Colonic mucosa (tissue), 4 donors: ENCODE measurements at regions not wholly inside any gene's neighbourhood (a gene's known extent, or its start where the extent isn't known, plus 50 kb on each side); places are given as distances from the start of the nearest gene placed in this dataset.

Source experiments
- DNase-seq: peaks from one replicate; pipeline ENCODE4 v3.0.0-alpha.2; 2020
- H3K27ac ChIP-seq: fragments of 200-600 bp; one replicate; pipeline ENCODE4 v1.8.0; 2021
- H3K27me3 ChIP-seq: fragments of 200-600 bp; one replicate; pipeline ENCODE4 v1.8.0; 2021
- H3K36me3 ChIP-seq: fragments of 200-600 bp; one replicate; pipeline ENCODE4 v1.8.0; 2021
- H3K4me1 ChIP-seq: fragments of 200-600 bp; one replicate; pipeline ENCODE4 v1.8.0; 2021; ENCODE audit warnings: mild to moderate bottlenecking
- H3K4me3 ChIP-seq: fragments of 200-600 bp; one replicate; pipeline ENCODE4 v1.8.0; 2021
- H3K9ac ChIP-seq, 2 donors: one replicate each; pipeline ENCODE4 v1.7.0; 2013; ENCODE audit warnings: control low read depth in 2 of 2, low read depth in 2 of 2, low read length in 2 of 2
- H3K9me3 ChIP-seq: fragments of 200-600 bp; one replicate; pipeline ENCODE4 v1.8.0; 2021
- CTCF ChIP-seq: fragments of 200-600 bp; IDR thresholded peaks from one replicate; pipeline ENCODE4 v1.8.0; 2022; ENCODE audit warnings: antibody characterized with exemption, mild to moderate bottlenecking
- intact Hi-C: fragments of 100-400 bp; cut with DNase I; formaldehyde crosslinking; loops from one replicate; pipeline ENCODE4 v1.14.1; 2022
- donor health status: healthy.
- donor health status: DM: no; HTN: no; CAD: no.
- donor health status: DM: no; HTN: no; CAD: no.

- Histone ChIP-seq H3K9me3 (no peaks in the 10 kb centered on the region), H3K36me3 (no peaks in the 10 kb centered on the region), H3K9ac (no peak overlapping the region), H3K27me3 (no peaks in the 10 kb centered on the region), H3K27ac (no peak overlapping the region), H3K4me3 (no peak overlapping the region), H3K4me1 (no peaks in the 10 kb centered on the region)
- TF ChIP-seq CTCF = no peak
- intact Hi-C loops = no loop called here
- DNase-seq = no peak
Observed at GRCh38 chr17:74015990-74016389, 187.5 kb upstream of the RPL38 start.

GRCh38 chr17:74016461-74016860, 187.0 kb upstream of the RPL38 start:
- Histone ChIP-seq H3K27ac (no peak overlapping the region), H3K36me3 (no peaks in the 10 kb centered on the region), H3K4me3 (no peak overlapping the region), H3K27me3 (no peaks in the 10 kb centered on the region), H3K9ac (no peak overlapping the region), H3K4me1 (no peaks in the 10 kb centered on the region), H3K9me3 (no peaks in the 10 kb centered on the region)
- intact Hi-C loops = no loop called here
- no peak for TF ChIP-seq CTCF
- no peak for DNase-seq

GRCh38 chr17:74017466-74017865, 186.0 kb upstream of the RPL38 start:
- H3K9ac ChIP-seq = no peak overlapping the region
- DNase-seq = no peak
- intact Hi-C loops = no loop called here
- H3K27ac ChIP-seq = no peak overlapping the region
- TF ChIP-seq CTCF = no peak
- H3K4me1 ChIP-seq = no peaks in the 10 kb centered on the region
- H3K27me3 ChIP-seq = no peaks in the 10 kb centered on the region
- H3K9me3 ChIP-seq = no peaks in the 10 kb centered on the region
- no peaks in the 10 kb centered on the region for H3K36me3 ChIP-seq
- H3K4me3 ChIP-seq = no peak overlapping the region

GRCh38 chr17:74018115-74018514, 185.4 kb upstream of the RPL38 start:
- no peak overlapping the region for H3K4me3 ChIP-seq
- TF ChIP-seq CTCF = no peak
- no peaks in the 10 kb centered on the region for H3K36me3 ChIP-seq
- H3K27ac ChIP-seq = no peak overlapping the region
- no peak for DNase-seq
- no peaks in the 10 kb centered on the region for H3K4me1 ChIP-seq
- H3K9ac ChIP-seq = no peak overlapping the region
- H3K27me3 ChIP-seq = no peaks in the 10 kb centered on the region
- intact Hi-C loops = no loop called here
- no peaks in the 10 kb centered on the region for H3K9me3 ChIP-seq

- intact Hi-C loops = no loop called here
- Histone ChIP-seq H3K9me3 (no peaks in the 10 kb centered on the region), H3K4me3 (no peak overlapping the region), H3K27ac (no peak overlapping the region), H3K36me3 (no peaks in the 10 kb centered on the region), H3K9ac (no peak overlapping the region), H3K27me3 (no peaks in the 10 kb centered on the region), H3K4me1 (no peaks in the 10 kb centered on the region)
- DNase-seq = no peak
- no peak for TF ChIP-seq CTCF
Observed at GRCh38 chr17:74019271-74019670, 184.2 kb upstream of the RPL38 start.

GRCh38 chr17:74019860-74020259, 183.6 kb upstream of the RPL38 start:
- TF ChIP-seq CTCF = no peak
- Histone ChIP-seq H3K9ac (no peak overlapping the region), H3K9me3 (no peaks in the 10 kb centered on the region), H3K27ac (no peak overlapping the region), H3K4me1 (no peaks in the 10 kb centered on the region), H3K27me3 (no peaks in the 10 kb centered on the region), H3K36me3 (no peaks in the 10 kb centered on the region), H3K4me3 (no peak overlapping the region)
- intact Hi-C loops = no loop called here
- no peak for DNase-seq
